HL-60 (cell line): ENCODE measurements at regions not wholly inside any gene's neighbourhood (a gene's known extent, or its start where the extent isn't known, plus 50 kb on each side); places are given as distances from the start of the nearest gene placed in this dataset.

Experiments
- POLR2AphosphoS5 ChIP-seq: IDR thresholded peaks from 2 replicates; pipeline ENCODE4 v1.6.1; 2012; ENCODE audit warnings: low read depth
- SPI1 ChIP-seq: IDR thresholded peaks from 2 replicates; pipeline ENCODE4 v1.6.1; 2012; ENCODE audit warnings: low read depth, mild to moderate bottlenecking, borderline replicate concordance
- TF ChIP-seq, protein P1 (sequence below): IDR thresholded peaks from 2 replicates; pipeline ENCODE4 v1.6.1; 2012; ENCODE audit warnings: low read depth; ENCODE audit not compliant: insufficient replicate concordance
- TF ChIP-seq, protein P2 (sequence below): IDR thresholded peaks from one replicate; pipeline ENCODE4 v1.5.1; 2011; ENCODE audit warnings: low read length, control low read depth, inconsistent platforms; ENCODE audit not compliant: insufficient read depth

DNA sequence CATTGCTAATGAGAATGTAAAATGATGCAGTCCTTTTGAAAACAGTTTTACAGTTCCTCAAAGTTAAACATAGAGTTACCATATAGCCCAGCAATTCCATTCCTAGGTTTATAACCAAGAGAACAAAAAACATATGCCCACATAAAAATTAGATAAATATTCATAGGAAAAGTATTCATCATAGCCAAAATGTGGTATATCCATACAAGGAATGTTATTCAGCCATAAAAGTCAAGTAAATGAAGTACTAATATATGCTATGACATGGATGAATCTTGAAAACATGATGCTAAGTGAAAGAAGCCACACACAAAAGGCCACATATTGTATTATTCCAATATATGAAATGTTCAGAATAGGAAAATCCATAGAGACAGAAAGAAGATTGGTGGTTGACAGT lies 158.0 kb upstream of the CARMIL1 start:
- TF ChIP-seq, protein P1, sequence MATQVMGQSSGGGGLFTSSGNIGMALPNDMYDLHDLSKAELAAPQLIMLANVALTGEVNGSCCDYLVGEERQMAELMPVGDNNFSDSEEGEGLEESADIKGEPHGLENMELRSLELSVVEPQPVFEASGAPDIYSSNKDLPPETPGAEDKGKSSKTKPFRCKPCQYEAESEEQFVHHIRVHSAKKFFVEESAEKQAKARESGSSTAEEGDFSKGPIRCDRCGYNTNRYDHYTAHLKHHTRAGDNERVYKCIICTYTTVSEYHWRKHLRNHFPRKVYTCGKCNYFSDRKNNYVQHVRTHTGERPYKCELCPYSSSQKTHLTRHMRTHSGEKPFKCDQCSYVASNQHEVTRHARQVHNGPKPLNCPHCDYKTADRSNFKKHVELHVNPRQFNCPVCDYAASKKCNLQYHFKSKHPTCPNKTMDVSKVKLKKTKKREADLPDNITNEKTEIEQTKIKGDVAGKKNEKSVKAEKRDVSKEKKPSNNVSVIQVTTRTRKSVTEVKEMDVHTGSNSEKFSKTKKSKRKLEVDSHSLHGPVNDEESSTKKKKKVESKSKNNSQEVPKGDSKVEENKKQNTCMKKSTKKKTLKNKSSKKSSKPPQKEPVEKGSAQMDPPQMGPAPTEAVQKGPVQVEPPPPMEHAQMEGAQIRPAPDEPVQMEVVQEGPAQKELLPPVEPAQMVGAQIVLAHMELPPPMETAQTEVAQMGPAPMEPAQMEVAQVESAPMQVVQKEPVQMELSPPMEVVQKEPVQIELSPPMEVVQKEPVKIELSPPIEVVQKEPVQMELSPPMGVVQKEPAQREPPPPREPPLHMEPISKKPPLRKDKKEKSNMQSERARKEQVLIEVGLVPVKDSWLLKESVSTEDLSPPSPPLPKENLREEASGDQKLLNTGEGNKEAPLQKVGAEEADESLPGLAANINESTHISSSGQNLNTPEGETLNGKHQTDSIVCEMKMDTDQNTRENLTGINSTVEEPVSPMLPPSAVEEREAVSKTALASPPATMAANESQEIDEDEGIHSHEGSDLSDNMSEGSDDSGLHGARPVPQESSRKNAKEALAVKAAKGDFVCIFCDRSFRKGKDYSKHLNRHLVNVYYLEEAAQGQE: no peak
- TF ChIP-seq, protein P2, sequence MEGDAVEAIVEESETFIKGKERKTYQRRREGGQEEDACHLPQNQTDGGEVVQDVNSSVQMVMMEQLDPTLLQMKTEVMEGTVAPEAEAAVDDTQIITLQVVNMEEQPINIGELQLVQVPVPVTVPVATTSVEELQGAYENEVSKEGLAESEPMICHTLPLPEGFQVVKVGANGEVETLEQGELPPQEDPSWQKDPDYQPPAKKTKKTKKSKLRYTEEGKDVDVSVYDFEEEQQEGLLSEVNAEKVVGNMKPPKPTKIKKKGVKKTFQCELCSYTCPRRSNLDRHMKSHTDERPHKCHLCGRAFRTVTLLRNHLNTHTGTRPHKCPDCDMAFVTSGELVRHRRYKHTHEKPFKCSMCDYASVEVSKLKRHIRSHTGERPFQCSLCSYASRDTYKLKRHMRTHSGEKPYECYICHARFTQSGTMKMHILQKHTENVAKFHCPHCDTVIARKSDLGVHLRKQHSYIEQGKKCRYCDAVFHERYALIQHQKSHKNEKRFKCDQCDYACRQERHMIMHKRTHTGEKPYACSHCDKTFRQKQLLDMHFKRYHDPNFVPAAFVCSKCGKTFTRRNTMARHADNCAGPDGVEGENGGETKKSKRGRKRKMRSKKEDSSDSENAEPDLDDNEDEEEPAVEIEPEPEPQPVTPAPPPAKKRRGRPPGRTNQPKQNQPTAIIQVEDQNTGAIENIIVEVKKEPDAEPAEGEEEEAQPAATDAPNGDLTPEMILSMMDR: no peak
- TF ChIP-seq POLR2AphosphoS5 (no peak), SPI1 (no peak)
